HG02763 (cell line): ENCODE measurements at regions not wholly inside any gene's neighbourhood (a gene's known extent, or its start where the extent isn't known, plus 50 kb on each side); places are given as distances from the start of the nearest gene placed in this dataset.
"Not testable (repeated sequence)": the region's sequence is repeated elsewhere in the genome, so short reads cannot be mapped to it uniquely, and the experiment has no call there.

Source experiments
- ATAC-seq: cut with Tn5 transposase; IDR thresholded peaks from one replicate; pipeline ENCODE4 v1.9.1; 2021; ENCODE audit warnings: mild to moderate bottlenecking, moderate library complexity; ENCODE audit not compliant: unreplicated experiment

- no peak for ATAC-seq
Measured at GRCh38 chr2:208793434-208793833, 386.8 kb downstream of the PTH2R start.

- no peak for ATAC-seq
Measured at GRCh38 chr2:208794288-208794975, 387.8 kb downstream of the PTH2R start.

GRCh38 chr2:208798698-208799097 lies 392.1 kb downstream of the PTH2R start:
- ATAC-seq, result no peak

GRCh38 chr2:208799397-208799796 lies 392.8 kb downstream of the PTH2R start:
- no peak for ATAC-seq

- ATAC-seq, result not testable (repeated sequence)
Measured at GRCh38 chr2:208800887-208801286, 394.3 kb downstream of the PTH2R start.

- ATAC-seq, result no peak
Measured at GRCh38 chr2:208807756-208808155, 401.2 kb downstream of the PTH2R start.

- ATAC-seq, result not testable (repeated sequence)
Measured at GRCh38 chr2:208811885-208812284, 405.3 kb downstream of the PTH2R start.

- ATAC-seq, result no peak
Measured at GRCh38 chr2:208819190-208819589, 412.6 kb downstream of the PTH2R start.

GRCh38 chr2:208820014-208820688 lies 413.6 kb downstream of the PTH2R start:
- no peak for ATAC-seq

- ATAC-seq, result no peak
Measured at GRCh38 chr2:208827109-208827508, 420.5 kb downstream of the PTH2R start.

GRCh38 chr2:208827549-208828221 lies 421.1 kb downstream of the PTH2R start:
- no peak for ATAC-seq

GRCh38 chr2:208830203-208830602 lies 423.6 kb downstream of the PTH2R start:
- ATAC-seq, result no peak

- ATAC-seq, result no peak
Measured at GRCh38 chr2:208847651-208848050, 441.1 kb downstream of the PTH2R start.

- ATAC-seq, result no peak
Measured at GRCh38 chr2:208854717-208855116, 448.1 kb downstream of the PTH2R start.

GRCh38 chr2:208867374-208867773 lies 460.8 kb downstream of the PTH2R start:
- ATAC-seq, result no peak

GRCh38 chr2:208872591-208872990 lies 466.0 kb downstream of the PTH2R start:
- ATAC-seq, result no peak

- no peak for ATAC-seq
Measured at GRCh38 chr2:208879666-208880065, 473.1 kb downstream of the PTH2R start.

GRCh38 chr2:208880171-208880570 lies 473.6 kb downstream of the PTH2R start:
- ATAC-seq, result no peak

GRCh38 chr2:208890486-208890885 lies 483.9 kb downstream of the PTH2R start:
- no peak for ATAC-seq

- no peak for ATAC-seq
Measured at GRCh38 chr2:208892203-208892602, 485.6 kb downstream of the PTH2R start.

- ATAC-seq, result no peak
Measured at GRCh38 chr2:208906330-208906729, 499.7 kb downstream of the PTH2R start.

- ATAC-seq, result no peak
Measured at GRCh38 chr2:208915401-208915800, 508.4 kb upstream of the MAP2 start.
